GM21825 (cell line): ENCODE measurements at regions not wholly inside any gene's neighbourhood (a gene's known extent, or its start where the extent isn't known, plus 50 kb on each side); places are given as distances from the start of the nearest gene placed in this dataset.

Experiments
- ATAC-seq: cut with Tn5 transposase; IDR thresholded peaks from one replicate; pipeline ENCODE4 v1.9.1; 2021; ENCODE audit warnings: mild to moderate bottlenecking, moderate library complexity; ENCODE audit not compliant: unreplicated experiment

GRCh38 chr13:48146122-48146521, 51.2 kb upstream of the MED4 start:
- no peak for ATAC-seq
